IMR-90 (cell line): ENCODE measurements at regions not wholly inside any gene's neighbourhood (a gene's known extent, or its start where the extent isn't known, plus 50 kb on each side); places are given as distances from the start of the nearest gene placed in this dataset.
A peak's percentile ranks its signal among the peaks of the same experiment; 100 is the strongest.

Experiments used
- ATAC-seq: fragments of 200-7000 bp; cut with Tn5 transposase; 2 replicates; pipeline ENCODE4 v1.9.1; 2020; ENCODE audit warnings: low read depth, mild to moderate bottlenecking, moderate library complexity
- BruUV-seq: library from RNA; stranded (reverse); fragments of 400-500 nt; replicated peaks from 2 replicates; lab custom pipeline; 2021; lab: Mats Ljungman, UMichigan
- CTCF ChIA-PET: fragments of 300-600 bp; formaldehyde crosslinking; extraction: SDS; loops from one replicate; lab custom pipeline; 2021; ENCODE audit warnings: antibody characterized with exemption; lab: Yijun Ruan, JAX
- POLR2A ChIA-PET: fragments of 300-600 bp; sonication (Branson Sonifier 250); formaldehyde crosslinking; loops from one replicate; lab custom pipeline; 2022; ENCODE audit warnings: antibody characterized with exemption; ENCODE audit not compliant: unreplicated experiment; lab: Charles Lee
- DNase-seq: peaks from one replicate; pipeline ENCODE4 v3.0.0; 2013
- H2AFZ ChIP-seq: replicated peaks from 2 replicates; pipeline ENCODE3; 2013; ENCODE audit warnings: low read length, mild to moderate bottlenecking; ENCODE audit not compliant: poor library complexity
- H2AK5ac ChIP-seq: 2 replicates; pipeline ENCODE4 v1.6.1; 2013; ENCODE audit warnings: low read depth, low read length, inconsistent platforms
- H2AK9ac ChIP-seq: replicated peaks from 2 replicates; pipeline ENCODE3; 2013; ENCODE audit warnings: mild to moderate bottlenecking, low read depth, low read length, moderate library complexity; ENCODE audit not compliant: poor library complexity
- H2BK120ac ChIP-seq: 2 replicates; pipeline ENCODE4 v1.6.1; 2013; ENCODE audit warnings: low read depth, low read length, inconsistent platforms
- H2BK15ac ChIP-seq: 3 replicates; pipeline ENCODE4 v1.6.1; 2013; ENCODE audit warnings: low read depth, low read length, inconsistent platforms
- H2BK20ac ChIP-seq: 2 replicates; pipeline ENCODE4 v1.6.1; 2013; ENCODE audit warnings: low read depth, mild to moderate bottlenecking, inconsistent platforms, low read length, moderate library complexity
- H2BK5ac ChIP-seq: 2 replicates; pipeline ENCODE4 v1.6.1; 2013; ENCODE audit warnings: mild to moderate bottlenecking, low read depth, low read length, inconsistent platforms; ENCODE audit not compliant: poor library complexity, severe bottlenecking
- H3K14ac ChIP-seq: replicated peaks from 2 replicates; pipeline ENCODE4 v1.6.1; 2013; ENCODE audit warnings: low read depth, low read length, inconsistent platforms
- H3K18ac ChIP-seq: 2 replicates; pipeline ENCODE4 v1.6.1; 2013; ENCODE audit warnings: low read depth, low read length, control low read depth
- H3K23ac ChIP-seq: 2 replicates; pipeline ENCODE4 v1.6.1; 2013; ENCODE audit warnings: low read depth, low read length, inconsistent platforms
- H3K27ac ChIP-seq: 2 replicates; pipeline ENCODE4 v1.5.1; 2013; ENCODE audit warnings: mild to moderate bottlenecking, control low read depth, low read length; ENCODE audit not compliant: insufficient read depth
- H3K27me3 ChIP-seq: 2 replicates; pipeline ENCODE4 v1.6.1; 2013; ENCODE audit warnings: low read length; ENCODE audit not compliant: control insufficient read depth, insufficient read depth
- H3K36me3 ChIP-seq: 2 replicates; pipeline ENCODE4 v1.6.1; 2013; ENCODE audit warnings: low read length, mixed read lengths; ENCODE audit not compliant: control insufficient read depth, insufficient read depth
- H3K4ac ChIP-seq: 2 replicates; pipeline ENCODE4 v1.6.1; 2013; ENCODE audit warnings: low read depth, low read length, inconsistent platforms
- H3K4me1 ChIP-seq: 2 replicates; pipeline ENCODE4 v1.6.1; 2013; ENCODE audit warnings: low read length, mixed read lengths; ENCODE audit not compliant: control insufficient read depth, insufficient read depth
- H3K4me2 ChIP-seq: 2 replicates; pipeline ENCODE4 v1.6.1; 2013; ENCODE audit warnings: low read depth, mild to moderate bottlenecking, control low read depth, low read length, moderate library complexity
- H3K4me3 ChIP-seq: 2 replicates; pipeline ENCODE4 v1.5.1; 2013; ENCODE audit warnings: low read depth, mild to moderate bottlenecking, control low read depth, low read length, moderate library complexity; ENCODE audit not compliant: insufficient read depth
- H3K56ac ChIP-seq: 2 replicates; pipeline ENCODE4 v1.6.1; 2013; ENCODE audit warnings: low read length, inconsistent platforms; ENCODE audit not compliant: insufficient read depth; ENCODE audit errors: extremely low read depth
- H3K79me1 ChIP-seq, 2 experiments: 2 replicates each; pipeline ENCODE4 v1.6.1; 2013; ENCODE audit warnings: low read length in 2 of 2, inconsistent platforms in 1 of 2, low read depth in 1 of 2
- H3K9ac ChIP-seq: 2 replicates; pipeline ENCODE4 v1.6.1; 2013; ENCODE audit warnings: low read depth, low read length, control low read depth
- H3K9me1 ChIP-seq: 2 replicates; pipeline ENCODE4 v1.6.1; 2013; ENCODE audit warnings: low read length, inconsistent platforms; ENCODE audit not compliant: insufficient read depth
- H3K9me3 ChIP-seq: 2 replicates; pipeline ENCODE4 v1.6.1; 2013; ENCODE audit warnings: low read length; ENCODE audit not compliant: control insufficient read depth, insufficient read depth
- H4K20me1 ChIP-seq: 2 replicates; pipeline ENCODE4 v1.6.1; 2013; ENCODE audit warnings: low read length, inconsistent platforms; ENCODE audit not compliant: insufficient read depth
- H4K5ac ChIP-seq: 2 replicates; pipeline ENCODE4 v1.6.1; 2013; ENCODE audit warnings: mild to moderate bottlenecking, low read depth, low read length, control low read depth
- H4K8ac ChIP-seq, 2 experiments: 2 replicates each; pipeline ENCODE4 v1.6.1; 2013; ENCODE audit warnings: low read depth in 2 of 2, low read length in 2 of 2, control low read depth in 1 of 2, inconsistent platforms in 1 of 2
- H4K91ac ChIP-seq: 2 replicates; pipeline ENCODE4 v1.6.1; 2013; ENCODE audit warnings: low read depth, low read length, inconsistent platforms; ENCODE audit not compliant: insufficient read depth
- BHLHE40 ChIP-seq: fragments of 150-350 bp; IDR thresholded peaks from 2 replicates; pipeline ENCODE4 v1.6.1; 2016; ENCODE audit warnings: mild to moderate bottlenecking, low read depth, low read length
- CHD1 ChIP-seq: IDR thresholded peaks from 2 replicates; pipeline ENCODE4 v1.6.1; 2012; ENCODE audit warnings: low read depth, low read length, improper control_type of control experiment
- MAFK ChIP-seq: IDR thresholded peaks from 2 replicates; pipeline ENCODE4 v1.6.1; 2012; ENCODE audit warnings: low read depth, low read length, improper control_type of control experiment
- MAZ ChIP-seq: IDR thresholded peaks from 2 replicates; pipeline ENCODE4 v1.6.1; 2012; ENCODE audit warnings: low read depth, mild to moderate bottlenecking, low read length, improper control_type of control experiment, moderate library complexity, borderline replicate concordance
- MXI1 ChIP-seq: IDR thresholded peaks from 2 replicates; pipeline ENCODE4 v1.6.1; 2012; ENCODE audit warnings: low read depth, mild to moderate bottlenecking, low read length, moderate library complexity, borderline replicate concordance
- NFE2L2 ChIP-seq: fragments of 150-350 bp; IDR thresholded peaks from 2 replicates; pipeline ENCODE4 v1.6.1; 2016; ENCODE audit warnings: low read depth, mild to moderate bottlenecking, low read length
- POLR2A ChIP-seq: IDR thresholded peaks from 2 replicates; pipeline ENCODE4 v1.6.1; 2012; ENCODE audit warnings: mild to moderate bottlenecking, low read depth, low read length
- RAD21 ChIP-seq: IDR thresholded peaks from 2 replicates; pipeline ENCODE4 v1.6.1; 2012; ENCODE audit warnings: low read length, improper control_type of control experiment
- RCOR1 ChIP-seq: IDR thresholded peaks from 2 replicates; pipeline ENCODE4 v1.6.1; 2012; ENCODE audit warnings: mild to moderate bottlenecking, low read length, improper control_type of control experiment; ENCODE audit not compliant: insufficient replicate concordance
- RFX5 ChIP-seq: IDR thresholded peaks from 2 replicates; pipeline ENCODE4 v1.8.0; 2012; ENCODE audit warnings: low read depth, mild to moderate bottlenecking, low read length, moderate library complexity
- SMC3 ChIP-seq: fragments of 150-350 bp; IDR thresholded peaks from 2 replicates; pipeline ENCODE4 v1.6.1; 2016; ENCODE audit warnings: low read depth, mild to moderate bottlenecking, antibody characterized with exemption, low read length, moderate library complexity
- WGBS, 2 experiments: methylation state at CpG; one replicate each; pipeline versions ENCODE4 v1.1.5 to v1.1.7; 2013; ENCODE audit warnings: missing lambda C conversion rate in 2 of 2; ENCODE audit not compliant: insufficient read length in 1 of 2; ENCODE audit errors: extremely low coverage in 2 of 2; 5-methylcytosine and 5-hydroxymethylcytosine counted together
- dilution Hi-C: fragments of 300-500 bp; cut with HindIII; formaldehyde crosslinking; loops from one replicate; pipeline ENCODE4 v1.14.3; 2018; ENCODE audit warnings: low sequenced_read_pairs; ENCODE audit not compliant: unreplicated experiment
- in situ Hi-C: fragments of 300-500 bp; cut with MboI; formaldehyde crosslinking; loops from 3 replicates; pipeline ENCODE4 v1.14.3; 2019; ENCODE audit warnings: low sequenced_read_pairs, inconsistent platforms, mixed read lengths
- intact Hi-C: fragments of 100-400 bp; cut with micrococcal nuclease; formaldehyde crosslinking; loops from 2 replicates; pipeline ENCODE4 v1.10.0; 2022
- TF ChIP-seq, protein P1 (sequence below): fragments of 150-350 bp; IDR thresholded peaks from 2 replicates; pipeline ENCODE4 v1.6.1; 2016; ENCODE audit warnings: low read depth, mild to moderate bottlenecking, low read length, moderate library complexity, borderline replicate concordance

DNA sequence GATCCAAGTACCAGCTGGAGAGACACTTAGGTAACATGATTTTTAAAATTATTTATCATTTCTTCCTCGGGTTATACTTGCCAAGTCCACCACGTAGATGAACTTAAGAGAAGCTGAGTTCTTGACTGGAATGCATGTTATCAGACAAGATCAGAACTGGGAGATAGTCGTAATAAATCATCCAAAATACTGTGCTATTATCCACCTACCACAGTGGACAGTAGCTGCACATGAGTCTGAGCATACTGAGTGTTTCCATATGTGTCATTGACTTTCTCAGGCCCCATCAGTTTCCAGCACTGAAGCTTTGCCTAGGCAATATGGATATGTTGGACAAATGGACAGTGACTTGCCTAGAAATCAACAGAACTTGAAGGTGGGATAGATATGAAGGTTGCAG is 77.9 kb upstream of the RRP15 start:
- no peak overlapping the region for H2BK5ac ChIP-seq
- peak overlapping the region; percentile 92; the same call in 1 of the 3 replicates for H2BK15ac ChIP-seq
- H3K56ac ChIP-seq, result no peak overlapping the region
- no peak overlapping the region for H3K9ac ChIP-seq
- in situ Hi-C loops (no loop called here), dilution Hi-C loops (no loop called here), intact Hi-C loops (loop anchor here (2.0 kb wide), 1 partner anchor 38 kb away; no protein-coding TSS in a partner anchor)
- peak overlapping the region; percentile 50; the same call in 1 of the 2 replicates for H3K18ac ChIP-seq
- peak overlapping the region; percentile 81 for H2BK120ac ChIP-seq
- peaks cover 4% of the 10 kb centered on the region; the same call in 1 of the 2 replicates for H3K9me1 ChIP-seq
- no peak overlapping the region for H3K4me3 ChIP-seq
- TF ChIP-seq MAFK (no peak), RAD21 (no peak), MAZ (no peak), POLR2A (no peak), SMC3 (no peak), RCOR1 (no peak), BHLHE40 (no peak), MXI1 (no peak), CHD1 (no peak), NFE2L2 (no peak), RFX5 (no peak)
- TF ChIP-seq, protein P1, sequence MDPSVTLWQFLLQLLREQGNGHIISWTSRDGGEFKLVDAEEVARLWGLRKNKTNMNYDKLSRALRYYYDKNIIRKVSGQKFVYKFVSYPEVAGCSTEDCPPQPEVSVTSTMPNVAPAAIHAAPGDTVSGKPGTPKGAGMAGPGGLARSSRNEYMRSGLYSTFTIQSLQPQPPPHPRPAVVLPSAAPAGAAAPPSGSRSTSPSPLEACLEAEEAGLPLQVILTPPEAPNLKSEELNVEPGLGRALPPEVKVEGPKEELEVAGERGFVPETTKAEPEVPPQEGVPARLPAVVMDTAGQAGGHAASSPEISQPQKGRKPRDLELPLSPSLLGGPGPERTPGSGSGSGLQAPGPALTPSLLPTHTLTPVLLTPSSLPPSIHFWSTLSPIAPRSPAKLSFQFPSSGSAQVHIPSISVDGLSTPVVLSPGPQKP, result no peak
- BruUV-seq, result no TSS peak
- no peaks in the 10 kb centered on the region for H3K79me1 ChIP-seq
- H3K27ac ChIP-seq, result no peak overlapping the region
- H2AK5ac ChIP-seq, result peak overlapping the region; percentile 33; the same call in 1 of the 2 replicates
- no peak overlapping the region for H3K23ac ChIP-seq
- H4K8ac ChIP-seq, result no peak overlapping the region
- H4K91ac ChIP-seq, result peak overlapping the region; percentile 49; the same call in 1 of the 2 replicates
- H3K27me3 ChIP-seq, result no peaks in the 10 kb centered on the region
- ATAC-seq (no peak), DNase-seq (no peak)
- H4K20me1 ChIP-seq, result no peaks in the 10 kb centered on the region
- peaks cover 6% of the 10 kb centered on the region for H3K4me1 ChIP-seq
- H3K36me3 ChIP-seq, result no peaks in the 10 kb centered on the region
- no peak overlapping the region for H2AFZ ChIP-seq
- POLR2A ChIA-PET, result no interaction called here
- WGBS, 2 experiments, result no CpG with 5 or more reads among the region's 3 CpGs
- no peaks in the 10 kb centered on the region for H3K9me3 ChIP-seq
- H3K4me2 ChIP-seq, result no peak overlapping the region
- no peak overlapping the region for H2AK9ac ChIP-seq
- peak overlapping the region; percentile 51; the same call in 1 of the 2 replicates for H3K4ac ChIP-seq
- CTCF ChIA-PET, result no interaction called here
- no peak overlapping the region for H3K14ac ChIP-seq
- peak overlapping the region; percentile 65 for H2BK20ac ChIP-seq
- no peak overlapping the region for H4K5ac ChIP-seq
